Small intestine (tissue), 7 donors: ENCODE measurements at regions not wholly inside any gene's neighbourhood (a gene's known extent, or its start where the extent isn't known, plus 50 kb on each side); places are given as distances from the start of the nearest gene placed in this dataset.

Experiments
- DNase-seq, 2 donors: peaks; one replicate each; pipeline versions ENCODE4 v3.0.0 to v3.0.0-alpha.2; 2013
- FAIRE-seq: peaks from 2 replicates; lab custom pipeline; 2012; peaks lifted over from hg19 to GRCh38; lab: Jason Lieb, UNC
- H3K27ac ChIP-seq, 3 donors: one replicate each; pipeline ENCODE4 v1.5.1; 2013; ENCODE audit warnings: low read length in 2 of 3, mild to moderate bottlenecking in 2 of 3, control low read depth in 1 of 3, inconsistent platforms in 1 of 3, low read depth in 1 of 3, moderate library complexity in 1 of 3
- H3K27me3 ChIP-seq, 3 donors: one replicate each; pipeline ENCODE4 v1.6.1; 2013; ENCODE audit warnings: low read length in 3 of 3, inconsistent platforms in 1 of 3; ENCODE audit not compliant: control insufficient read depth in 3 of 3, insufficient read depth in 3 of 3
- H3K36me3 ChIP-seq, 3 donors: one replicate each; pipeline ENCODE4 v1.6.1; 2013; ENCODE audit warnings: low read length in 3 of 3, inconsistent platforms in 1 of 3, low read depth in 1 of 3, mild to moderate bottlenecking in 1 of 3, moderate library complexity in 1 of 3; ENCODE audit not compliant: control insufficient read depth in 3 of 3, insufficient read depth in 2 of 3
- H3K4me1 ChIP-seq, 3 donors: one replicate each; pipeline ENCODE4 v1.6.1; 2013; ENCODE audit warnings: low read length in 2 of 3, inconsistent platforms in 1 of 3, low read depth in 1 of 3, mild to moderate bottlenecking in 1 of 3, moderate library complexity in 1 of 3; ENCODE audit not compliant: control insufficient read depth in 3 of 3, insufficient read depth in 2 of 3
- H3K4me3 ChIP-seq, 3 donors: one replicate each; pipeline ENCODE4 v1.5.1; 2013; ENCODE audit warnings: low read length in 3 of 3, control low read depth in 1 of 3, inconsistent platforms in 1 of 3, low read depth in 1 of 3, mild to moderate bottlenecking in 1 of 3, moderate library complexity in 1 of 3
- H3K9me3 ChIP-seq, 2 donors: one replicate each; pipeline ENCODE4 v1.6.1; 2013; ENCODE audit warnings: low read depth in 1 of 2, low read length in 1 of 2; ENCODE audit not compliant: control insufficient read depth in 2 of 2, insufficient read depth in 1 of 2
- WGBS, 3 donors: extraction: QIAGEN DNeasy Blood & Tissue Kit; methylation state at CpG; one replicate each; pipeline ENCODE4 v1.1.7; 2013; 5-methylcytosine and 5-hydroxymethylcytosine counted together
- donor health status: healthy with polysubstance abuse.
- donor health status: control.
- donor health status: control.
- donor health status: Bipolar disorder and iron deficiency.
- donor health status: healthy.

DNA sequence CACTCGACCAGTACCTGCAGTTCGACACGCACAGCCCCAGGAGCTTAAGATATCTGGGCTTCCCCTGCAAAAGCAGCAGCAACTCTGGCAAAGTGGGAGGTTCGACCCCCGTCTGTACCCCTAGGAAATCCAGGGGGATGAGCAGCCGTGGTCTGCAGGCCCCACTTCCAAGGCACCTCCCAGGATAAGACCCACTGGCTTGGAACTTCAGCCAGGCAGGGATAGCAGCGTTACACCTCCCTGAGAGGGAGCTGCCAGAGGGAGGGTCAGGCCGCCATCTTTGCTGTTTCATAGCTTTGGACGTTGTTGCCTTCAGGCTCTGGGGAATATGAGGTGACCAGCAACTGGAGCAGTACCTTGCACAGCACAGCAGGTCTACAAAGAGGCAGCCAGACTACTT is 351.1 kb downstream of the SOX11 start:
- DNase-seq (no peak), FAIRE-seq (no peak)
- Histone ChIP-seq H3K4me1 (no peaks in the 10 kb centered on the region), H3K27ac (no peak overlapping the region), H3K9me3 (peaks cover 0 to 3% of the 10 kb centered on the region in 2 donors), H3K36me3 (no peaks in the 10 kb centered on the region), H3K27me3 (no peaks in the 10 kb centered on the region), H3K4me3 (no peak overlapping the region)
- WGBS, 3 donors: 86 to 90% (median 89%) methylated on average over 9 of the region's 9 CpGs

- H3K4me1 ChIP-seq: no peaks in the 10 kb centered on the region
- FAIRE-seq: no peak
- WGBS, 3 donors: 69 to 92% (median 84%) methylated on average over 8 of the region's 8 CpGs
Observed at GRCh38 chr2:6052649-6053048, 360.5 kb downstream of the SOX11 start.

GRCh38 chr2:6053743-6054142 is 361.6 kb downstream of the SOX11 start:
- DNase-seq: no peak
- WGBS, 3 donors: 75 to 83% (median 75%) methylated on average over 5 of the region's 5 CpGs
- Histone ChIP-seq H3K36me3 (no peaks in the 10 kb centered on the region), H3K4me1 (no peaks in the 10 kb centered on the region), H3K4me3 (no peak overlapping the region), H3K27ac (no peak overlapping the region), H3K9me3 (no peaks in the 10 kb centered on the region), H3K27me3 (no peaks in the 10 kb centered on the region)
- FAIRE-seq: no peak

More at GRCh38 chr2:6052649-6053048, 360.5 kb downstream of the SOX11 start:
- DNase-seq: no peak
- Histone ChIP-seq H3K9me3 (no peaks in the 10 kb centered on the region), H3K4me3 (no peak overlapping the region), H3K27me3 (no peaks in the 10 kb centered on the region), H3K36me3 (no peaks in the 10 kb centered on the region), H3K27ac (no peak overlapping the region)

DNA sequence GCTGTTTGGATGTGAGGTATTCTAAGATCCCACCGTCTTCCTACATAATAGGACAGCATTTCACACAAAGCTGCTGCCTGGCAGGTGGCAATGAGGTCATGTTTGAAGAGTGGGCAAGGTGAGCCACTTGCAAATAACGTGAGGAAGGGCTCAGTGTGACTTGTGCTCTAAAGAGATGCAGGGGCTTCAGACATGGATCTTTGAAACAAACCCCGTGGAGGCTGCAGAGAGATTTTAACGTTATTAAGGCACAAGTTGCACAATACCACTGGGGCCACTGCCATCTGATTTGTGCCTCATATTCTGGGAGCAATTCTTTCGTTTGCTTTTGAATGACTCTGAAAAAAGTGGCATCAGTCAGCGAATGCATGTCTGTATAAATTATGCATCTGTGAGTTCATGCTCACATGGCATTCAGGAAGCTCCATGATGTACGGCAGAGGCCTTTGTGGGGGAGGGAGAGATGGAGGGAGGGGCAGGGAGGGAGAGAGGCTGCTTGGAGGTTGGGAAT is 362.0 kb downstream of the SOX11 start:
- DNase-seq: no peak
- no peaks in the 10 kb centered on the region for H3K27me3 ChIP-seq
- H3K36me3 ChIP-seq: no peaks in the 10 kb centered on the region
- no peak overlapping the region for H3K4me3 ChIP-seq
- no peak for FAIRE-seq
- H3K4me1 ChIP-seq: no peaks in the 10 kb centered on the region
- no peaks in the 10 kb centered on the region for H3K9me3 ChIP-seq
- 47 to 66% (median 53%) methylated on average over 7 of the region's 7 CpGs for WGBS, 3 donors
- H3K27ac ChIP-seq: no peak overlapping the region

DNA sequence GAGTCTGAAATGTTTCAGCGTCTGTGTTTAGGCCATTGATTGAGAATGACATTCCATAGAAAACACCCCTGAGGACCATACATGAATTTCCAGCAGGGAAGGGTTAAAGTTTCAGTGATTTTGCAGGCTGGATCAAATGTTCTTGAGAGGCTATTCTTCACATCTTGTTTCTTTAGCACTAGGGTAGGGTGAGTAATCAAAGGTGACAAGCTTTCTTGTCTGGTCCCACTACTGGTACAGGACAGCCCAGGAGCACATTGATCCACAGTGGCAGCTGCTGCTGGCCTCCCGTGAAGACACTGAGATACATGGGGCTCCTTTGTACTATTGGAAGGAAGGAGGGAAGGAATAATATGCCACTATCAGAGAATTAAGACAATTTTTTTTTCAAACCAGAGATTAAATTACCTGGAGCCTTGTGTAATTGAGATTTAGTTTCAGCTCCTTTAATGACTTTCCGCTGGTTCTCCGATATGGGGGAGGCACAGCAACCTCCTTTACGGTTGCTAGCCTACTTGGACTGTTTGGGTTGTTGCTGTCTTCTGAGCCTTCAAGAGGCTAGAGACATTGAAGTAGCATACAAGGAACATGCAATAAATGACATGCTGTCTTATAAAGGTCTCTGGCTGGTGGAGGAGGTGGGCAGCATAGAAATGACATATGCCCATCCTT is 368.9 kb downstream of the SOX11 start:
- no peaks in the 10 kb centered on the region for H3K36me3 ChIP-seq
- FAIRE-seq (no peak), DNase-seq (no peak)
- no peak overlapping the region for H3K4me3 ChIP-seq
- H3K9me3 ChIP-seq: no peaks in the 10 kb centered on the region
- H3K27ac ChIP-seq: no peak overlapping the region
- peaks cover 0 to 2% (median 2%) of the 10 kb centered on the region in 3 donors for H3K4me1 ChIP-seq
- no peaks in the 10 kb centered on the region for H3K27me3 ChIP-seq
- 91 to 95% (median 92%) methylated on average over 5 of the region's 5 CpGs for WGBS, 3 donors

- Histone ChIP-seq H3K27me3 (no peaks in the 10 kb centered on the region), H3K36me3 (no peaks in the 10 kb centered on the region), H3K27ac (no peak overlapping the region), H3K9me3 (no peaks in the 10 kb centered on the region), H3K4me3 (no peak overlapping the region), H3K4me1 (peaks cover 0 to 15% (median 4%) of the 10 kb centered on the region in 3 donors)
- FAIRE-seq (no peak), DNase-seq (no peak)
- WGBS, 3 donors: 75 to 93% (median 81%) methylated on average over 2 of the region's 2 CpGs
Observed at GRCh38 chr2:6064757-6065156, 372.6 kb downstream of the SOX11 start.

DNA sequence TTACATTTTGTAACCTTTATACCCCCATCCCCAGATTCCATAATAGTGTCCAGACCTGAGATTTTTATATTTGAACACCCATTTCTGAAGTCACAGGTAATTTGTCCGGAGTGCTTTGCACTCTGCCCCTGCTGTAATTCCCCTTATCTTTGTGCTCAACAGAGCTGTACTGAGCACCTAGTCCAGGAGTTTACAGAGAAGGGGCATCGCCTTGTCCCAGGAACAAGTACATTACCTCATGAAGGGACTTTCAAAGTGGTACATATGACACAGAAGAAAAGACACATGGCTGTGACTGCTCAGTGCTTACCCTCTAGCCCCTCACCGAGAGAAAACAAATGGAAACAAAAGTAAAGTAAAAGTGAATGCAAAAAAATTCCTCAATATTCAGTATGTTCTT is 373.5 kb downstream of the SOX11 start:
- Histone ChIP-seq H3K27ac (no peak overlapping the region), H3K36me3 (no peaks in the 10 kb centered on the region), H3K9me3 (no peaks in the 10 kb centered on the region), H3K27me3 (no peaks in the 10 kb centered on the region), H3K4me1 (peaks cover 0 to 15% (median 4%) of the 10 kb centered on the region in 3 donors), H3K4me3 (no peak overlapping the region)
- DNase-seq (peak; percentile 55 to 72), FAIRE-seq (no peak)
- WGBS, 3 donors: 34 to 68% (median 35%) methylated on average over 3 of the region's 3 CpGs

- no peaks in the 10 kb centered on the region for H3K36me3 ChIP-seq
- H3K9me3 ChIP-seq: no peaks in the 10 kb centered on the region
- 42 to 61% (median 47%) methylated on average over 6 of the region's 6 CpGs for WGBS, 3 donors
- H3K4me3 ChIP-seq: no peak overlapping the region
- DNase-seq (peak in 1 of 2 donors; percentile 40), FAIRE-seq (no peak)
- H3K27me3 ChIP-seq: no peaks in the 10 kb centered on the region
- H3K27ac ChIP-seq: no peak overlapping the region
- peaks cover 0 to 15% (median 4%) of the 10 kb centered on the region in 3 donors for H3K4me1 ChIP-seq
Observed at GRCh38 chr2:6067089-6067488, 374.9 kb downstream of the SOX11 start.

- no peak overlapping the region for H3K27ac ChIP-seq
Observed at GRCh38 chr2:6067806-6068205, 375.6 kb downstream of the SOX11 start.

More at GRCh38 chr2:6067806-6068205, 375.6 kb downstream of the SOX11 start:
- Histone ChIP-seq H3K36me3 (no peaks in the 10 kb centered on the region), H3K9me3 (no peaks in the 10 kb centered on the region), H3K4me3 (no peak overlapping the region), H3K4me1 (peaks cover 0 to 15% (median 4%) of the 10 kb centered on the region in 3 donors), H3K27me3 (no peaks in the 10 kb centered on the region)
- DNase-seq: peak in 1 of 2 donors; percentile 8
- no peak for FAIRE-seq
